HG02798 (cell line): ENCODE measurements at regions not wholly inside any gene's neighbourhood (a gene's known extent, or its start where the extent isn't known, plus 50 kb on each side); places are given as distances from the start of the nearest gene placed in this dataset.

Source experiments
- ATAC-seq: cut with Tn5 transposase; IDR thresholded peaks from one replicate; pipeline ENCODE4 v1.9.1; 2021; ENCODE audit warnings: mild to moderate bottlenecking; ENCODE audit not compliant: unreplicated experiment, poor library complexity

DNA sequence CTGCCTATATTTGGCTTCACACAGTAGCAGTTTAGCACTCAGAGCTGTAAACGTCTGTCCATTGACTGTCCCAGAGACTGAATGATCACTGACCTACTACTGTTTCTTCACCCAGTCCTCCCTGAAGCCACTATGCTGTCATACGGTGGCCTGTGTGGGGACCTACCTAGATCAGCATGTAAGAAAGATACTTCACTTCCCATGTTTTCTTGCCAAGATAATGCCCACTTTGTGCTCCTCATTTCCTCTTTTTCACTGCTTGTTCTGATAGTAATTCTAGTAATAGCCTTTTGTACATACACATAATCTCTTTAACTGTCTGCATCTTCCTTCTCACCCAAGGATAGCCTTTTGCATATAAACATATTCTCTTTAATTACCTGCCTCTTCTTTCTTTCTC is 109.9 kb upstream of the TIAM2 start:
- ATAC-seq, result no peak

DNA sequence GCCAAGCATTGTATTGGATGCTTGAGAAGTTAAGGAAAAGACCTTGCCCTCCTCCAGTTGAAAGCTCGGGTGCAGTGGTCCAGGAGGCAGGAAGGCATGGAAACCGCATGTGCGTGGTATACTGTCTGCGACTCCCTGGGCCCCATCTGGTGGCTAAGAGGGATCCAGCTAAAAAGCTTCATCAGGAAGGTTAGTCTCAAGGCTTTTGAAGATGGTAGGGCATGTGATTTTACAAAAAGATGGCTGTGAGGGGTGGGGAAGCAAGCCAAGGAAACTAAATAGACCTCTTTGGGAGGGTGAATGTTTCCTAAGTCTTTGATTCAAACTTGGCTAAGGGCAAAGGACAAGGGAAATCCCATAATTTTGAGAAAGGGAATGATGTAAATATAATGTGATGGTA is 109.1 kb upstream of the TIAM2 start:
- ATAC-seq, result no peak

- no peak for ATAC-seq
These were observed 108.6 kb upstream of the TIAM2 start for GRCh38 chr6:154886471-154886870.

- no peak for ATAC-seq
These were observed 108.1 kb upstream of the TIAM2 start for GRCh38 chr6:154887051-154887450.

GRCh38 chr6:154888421-154889295 is 106.5 kb upstream of the TIAM2 start:
- ATAC-seq, result no peak

DNA sequence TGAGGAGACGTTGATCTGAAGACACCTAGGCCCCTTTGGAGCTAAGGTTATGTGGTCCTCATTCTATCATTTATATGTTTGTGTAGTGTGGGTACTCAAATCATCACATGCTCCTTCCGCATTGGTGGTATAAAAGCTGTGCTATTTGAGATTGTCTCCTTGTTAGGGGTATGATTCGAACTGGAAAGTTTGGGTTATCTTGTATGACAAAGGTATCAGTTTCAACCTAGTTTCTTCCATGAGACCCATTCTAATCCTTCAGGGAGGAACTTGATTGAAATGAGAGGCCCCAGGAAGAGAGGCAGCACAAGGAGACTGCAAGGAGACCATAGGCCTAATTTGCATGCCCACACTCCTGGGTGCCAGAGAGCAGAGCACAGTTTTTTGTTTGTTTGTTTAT is 104.2 kb upstream of the TIAM2 start:
- ATAC-seq, result no peak

GRCh38 chr6:154891901-154892300 is 103.2 kb upstream of the TIAM2 start:
- ATAC-seq, result no peak

DNA sequence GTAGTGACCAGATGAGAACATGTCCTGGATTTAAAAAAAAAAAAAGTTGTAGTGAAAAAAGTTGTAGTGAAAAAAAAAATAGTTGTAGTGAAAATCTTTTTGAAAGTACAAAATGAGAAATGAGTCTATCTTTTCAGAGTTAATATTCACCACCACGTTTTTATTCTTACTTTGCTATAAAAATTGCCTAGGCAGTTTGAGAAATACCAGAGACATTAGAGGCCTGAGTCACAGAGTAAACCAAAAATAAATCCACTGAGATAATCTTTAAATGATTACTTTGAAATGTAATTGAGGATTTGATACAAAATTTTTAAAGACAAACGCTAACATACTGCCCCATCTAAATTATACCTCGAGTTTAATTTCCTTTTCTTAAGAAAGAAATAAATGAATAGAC is 101.2 kb upstream of the TIAM2 start:
- no peak for ATAC-seq

GRCh38 chr6:154894902-154895301 is 100.2 kb upstream of the TIAM2 start:
- ATAC-seq, result no peak

- no peak for ATAC-seq
These were observed 99.3 kb upstream of the TIAM2 start for GRCh38 chr6:154895841-154896240.

- no peak for ATAC-seq
These were observed 96.3 kb upstream of the TIAM2 start for GRCh38 chr6:154898821-154899220.

- ATAC-seq, result no peak
These were observed 95.2 kb upstream of the TIAM2 start for GRCh38 chr6:154899824-154900463.

DNA sequence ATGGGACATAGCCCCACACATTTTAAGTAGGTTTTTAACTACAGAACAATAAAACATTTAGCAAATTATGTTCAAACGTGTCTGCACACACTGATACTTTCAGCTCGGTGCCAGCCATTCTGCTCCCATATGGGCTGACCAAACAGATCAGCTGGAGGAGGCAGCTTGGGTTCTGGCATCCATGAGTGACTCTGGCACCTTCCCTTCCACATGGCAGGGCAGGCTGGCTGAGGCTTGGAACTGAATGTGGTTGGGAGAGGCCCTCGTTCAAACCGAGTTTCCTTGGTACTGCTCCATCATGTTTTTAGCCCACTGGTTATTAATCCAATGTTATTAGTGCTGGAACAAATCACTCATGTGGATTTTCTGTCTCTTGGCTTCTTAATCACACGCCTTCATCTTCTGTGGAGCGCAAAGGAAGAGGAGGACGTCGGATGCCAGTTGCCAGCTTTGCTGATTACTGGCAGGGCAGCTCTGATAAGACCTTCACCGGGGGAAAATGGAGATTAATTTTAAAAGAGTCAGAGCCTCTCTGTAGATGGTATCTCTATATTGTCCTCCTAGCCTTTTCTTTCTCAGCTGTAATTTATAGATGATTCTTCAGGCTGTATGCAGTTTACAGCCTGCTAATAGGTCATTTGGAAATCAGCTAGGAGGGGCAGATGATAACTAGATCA is 93.1 kb upstream of the TIAM2 start:
- no peak for ATAC-seq

GRCh38 chr6:154907291-154907690 is 87.8 kb upstream of the TIAM2 start:
- ATAC-seq, result no peak

DNA sequence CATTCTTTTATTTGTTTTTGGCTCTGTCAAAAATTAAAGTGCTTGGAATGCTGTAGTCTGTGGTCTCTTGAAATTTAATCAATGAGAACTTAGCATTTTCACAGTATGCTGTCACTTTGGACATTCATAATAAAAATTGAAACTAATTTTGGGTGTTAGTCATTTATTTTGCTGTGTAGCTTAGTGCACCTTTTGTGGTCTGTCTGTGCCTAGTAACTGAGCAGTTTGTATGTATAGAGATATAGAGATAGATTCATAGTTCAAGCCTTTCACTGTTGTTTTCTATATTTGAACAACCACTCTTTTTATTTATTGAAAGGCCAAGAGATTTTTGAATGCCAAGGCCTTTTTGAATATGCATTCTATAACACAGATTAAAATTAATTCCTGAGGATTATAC is 86.4 kb upstream of the TIAM2 start:
- ATAC-seq, result no peak

GRCh38 chr6:154909311-154909710 is 85.8 kb upstream of the TIAM2 start:
- ATAC-seq, result no peak

DNA sequence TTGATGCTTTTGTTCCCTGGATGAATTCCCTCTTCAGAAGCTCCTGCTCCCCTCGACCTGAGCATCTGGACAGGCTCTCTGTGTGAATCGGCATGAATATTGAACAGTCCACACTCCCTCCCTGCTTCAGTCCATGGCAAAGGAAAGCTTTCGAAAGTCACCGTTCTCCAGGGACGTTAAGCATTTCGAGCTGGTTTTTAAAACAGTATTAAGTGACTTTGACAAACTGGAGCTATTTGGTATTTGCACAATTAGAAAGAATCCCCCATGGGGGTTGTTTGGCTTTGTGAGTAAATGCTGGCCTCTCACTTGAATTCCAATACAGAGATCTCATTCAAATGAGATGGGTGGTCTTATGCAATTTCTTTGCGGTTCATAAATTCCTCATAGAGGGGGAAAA is 85.3 kb upstream of the TIAM2 start:
- no peak for ATAC-seq

DNA sequence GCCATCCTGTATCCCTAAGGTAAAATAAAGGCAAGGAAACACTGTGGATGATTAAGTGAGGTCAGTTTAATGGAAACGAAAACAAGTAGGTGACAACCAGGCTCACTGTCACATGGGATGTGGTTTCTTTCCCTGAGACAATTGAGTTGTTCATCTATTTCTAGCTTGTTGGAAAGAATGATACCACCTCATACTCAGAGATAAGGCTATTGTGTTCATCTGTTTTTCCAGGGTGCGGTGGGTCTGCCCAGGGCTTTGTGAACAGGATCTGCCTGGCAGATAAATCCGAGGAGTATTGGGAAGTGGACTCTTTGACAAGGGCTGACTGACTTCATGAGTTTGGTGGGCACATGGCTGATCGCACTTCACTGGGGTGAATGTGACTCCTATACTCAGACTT is 80.8 kb upstream of the TIAM2 start:
- ATAC-seq, result no peak

DNA sequence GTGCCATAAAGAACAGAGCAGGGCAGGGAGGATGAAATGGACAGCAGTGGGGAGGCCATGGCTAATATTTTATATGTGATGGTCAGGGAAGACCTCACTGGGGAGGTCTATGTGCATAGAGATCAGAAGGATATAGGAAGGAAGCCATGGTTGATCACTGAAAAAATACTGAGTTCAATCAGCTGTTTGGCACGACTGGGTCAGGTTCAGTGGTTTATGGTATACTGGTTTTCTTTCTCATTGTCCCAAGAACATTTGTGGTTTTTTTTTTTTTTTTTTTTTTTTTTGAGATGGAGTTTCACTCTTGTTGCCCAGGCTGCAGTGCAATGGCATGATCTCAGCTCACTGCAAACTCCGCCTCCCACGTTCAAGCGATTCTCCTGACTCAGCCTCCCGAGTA is 78.3 kb upstream of the TIAM2 start:
- no peak for ATAC-seq

DNA sequence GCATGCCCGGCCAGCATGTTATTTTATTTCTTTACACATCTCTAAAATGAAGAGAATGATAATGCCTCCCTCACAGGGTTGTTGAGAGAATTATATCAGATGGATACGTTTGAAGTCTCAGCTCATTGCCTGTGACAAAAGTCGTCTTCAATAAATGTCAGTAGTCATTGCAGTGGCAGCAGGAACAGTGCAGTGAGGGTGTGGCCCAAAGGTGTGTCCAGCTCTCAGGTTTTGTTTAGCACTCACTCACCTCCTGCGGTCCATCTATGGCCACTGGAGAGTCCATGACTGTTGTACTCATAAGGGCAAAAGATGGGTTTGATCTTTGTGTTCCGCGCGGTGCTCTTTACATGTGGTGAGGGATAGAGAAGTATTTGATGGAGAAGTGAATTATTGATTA is 77.2 kb upstream of the TIAM2 start:
- no peak for ATAC-seq

- no peak for ATAC-seq
These were observed 75.3 kb upstream of the TIAM2 start for GRCh38 chr6:154919806-154920205.
